ENCODE measurements at regions not wholly inside any gene's neighbourhood (a gene's known extent, or its start where the extent isn't known, plus 50 kb on each side); places are given as distances from the start of the nearest gene placed in this dataset.

- Histone ChIP-seq H3K4me2 (no peak overlapping the region), H2AFZ (ENCODE audit: low read depth) (no peak overlapping the region)
- CTCF ChIA-PET, result interaction anchor here (1.2 to 1.8 kb wide), 3 partner anchors 220 to 275 kb away, joined by 3 to 10 read pairs (median 4); no protein-coding TSS in a partner anchor
These were observed 273.2 kb downstream of the GADD45G start for GRCh38 chr9:89878003-89878411.

GRCh38 chr9:89878687-89879086 is 273.9 kb downstream of the GADD45G start:
- ChIA-PET POLR2A (interaction anchor here (1.1 to 1.5 kb wide), 2 partner anchors 274 to 275 kb away, joined by 4 to 7 read pairs; partner anchors contain the start of gene GADD45G), CTCF (interaction anchor here (0.9 to 1.8 kb wide), 6 partner anchors 8 to 276 kb away, joined by 3 to 10 read pairs (median 3); no protein-coding TSS in a partner anchor)
- Histone ChIP-seq H3K9me3 (no peaks in the 10 kb centered on the region), H3K27me3 (ENCODE audit: insufficient read depth) (no peaks in the 10 kb centered on the region), H3K4me1 (ENCODE audit: control insufficient read depth in 1 of 2, insufficient read depth in 2 of 2, low read depth in 1 of 2, low read length in 1 of 2) (peaks cover 0 to 22% of the 10 kb centered on the region in 2 experiments; a peak in 1 of 4 replicates), H3F3A (replicated peaks; ENCODE audit: insufficient read depth) (no peaks in the 10 kb centered on the region), H3K4me2 (no peak overlapping the region), H3K4me3 (ENCODE audit: low read depth in 2 of 2, low read length in 1 of 2) (no peak overlapping the region), H3K9me2 (no peaks in the 10 kb centered on the region), H3K27ac (ENCODE audit: low read depth in 2 of 2, low read length in 1 of 2) (no peak overlapping the region), H3K36me3 (replicated peaks in 1 of 2; ENCODE audit: control insufficient read depth in 1 of 2, insufficient read depth in 2 of 2, low read length in 1 of 2) (no peaks in the 10 kb centered on the region), H4K20me1 (ENCODE audit: insufficient read depth) (no peaks in the 10 kb centered on the region), H3K9ac (no peak overlapping the region), H3K79me2 (ENCODE audit: insufficient read depth) (no peaks in the 10 kb centered on the region), H2AFZ (ENCODE audit: low read depth) (no peak overlapping the region)
- DNase-seq, result peak; percentile 49
- TF ChIP-seq NRF1 (IDR thresholded peaks at IDR 0.05; ENCODE audit: low read depth, low read length), result no peak
- no peak for TF ChIP-seq FOXJ3 (CRISPR knock-in tag; IDR thresholded peaks at IDR 0.05)
- TF ChIP-seq RCOR1 (IDR thresholded peaks at IDR 0.05; ENCODE audit: low read length), result no peak
- TF ChIP-seq USF2 (IDR thresholded peaks at IDR 0.05; ENCODE audit: borderline replicate concordance, low read depth, low read length), result no peak
- TF ChIP-seq NFIC (IDR thresholded peaks at IDR 0.05; ENCODE audit: borderline replicate concordance), result no peak
- TF ChIP-seq CHD2 (IDR thresholded peaks at IDR 0.05; ENCODE audit: low read length, partially characterized antibody), result no peak
- TF ChIP-seq TCF12 (IDR thresholded peaks at IDR 0.05), result no peak
- no peak for TF ChIP-seq MXI1 (IDR thresholded peaks at IDR 0.05; ENCODE audit: low read depth, low read length)
- no peak for TF ChIP-seq FOSL2 (IDR thresholded peaks at IDR 0.05; ENCODE audit: borderline replicate concordance, low read depth)
- no peak for TF ChIP-seq CTCF (IDR thresholded peaks at IDR 0.05)
- TF ChIP-seq TAF1 (IDR thresholded peaks at IDR 0.05; ENCODE audit: borderline replicate concordance, low read depth, low read length), result no peak
- no peak for TF ChIP-seq ELF1 (IDR thresholded peaks at IDR 0.05)
- no peak for TF ChIP-seq PBX3 (IDR thresholded peaks at IDR 0.05)
- TF ChIP-seq FOXM1 (IDR thresholded peaks at IDR 0.05; ENCODE audit: low read depth), result no peak
- TF ChIP-seq TEAD4 (IDR thresholded peaks at IDR 0.05; ENCODE audit: borderline replicate concordance, insufficient read depth), result no peak
- TF ChIP-seq SIN3A (IDR thresholded peaks at IDR 0.05; ENCODE audit: borderline replicate concordance, low read depth, low read length), result no peak
- 19% methylated on average over 6 of the region's 6 CpGs for WGBS (ENCODE audit: low lambda C conversion rate)

More at GRCh38 chr9:89878003-89878411, 273.2 kb downstream of the GADD45G start:
- H3K4me3 ChIP-seq (ENCODE audit: low read depth in 2 of 2, low read length in 1 of 2), result no peak overlapping the region
- no peaks in the 10 kb centered on the region for H3K36me3 ChIP-seq (replicated peaks in 1 of 2; ENCODE audit: control insufficient read depth in 1 of 2, insufficient read depth in 2 of 2, low read length in 1 of 2)
- no peaks in the 10 kb centered on the region for H3K27me3 ChIP-seq (ENCODE audit: insufficient read depth)
- POLR2A ChIA-PET, result interaction anchor here (1.5 kb wide), 1 partner anchor 273 kb away, joined by 7 read pairs; the partner anchor contains the start of gene GADD45G
- no peaks in the 10 kb centered on the region for H4K20me1 ChIP-seq (ENCODE audit: insufficient read depth)
- TF ChIP-seq FOSL2 (IDR thresholded peaks at IDR 0.05; ENCODE audit: borderline replicate concordance, low read depth), result no peak
- no peak for TF ChIP-seq GABPA (IDR thresholded peaks at IDR 0.05; ENCODE audit: low read depth)
- no peak for TF ChIP-seq PBX3 (IDR thresholded peaks at IDR 0.05)
- no peaks in the 10 kb centered on the region for H3K9me2 ChIP-seq
- H3F3A ChIP-seq (replicated peaks; ENCODE audit: insufficient read depth), result no peaks in the 10 kb centered on the region
- H3K9me3 ChIP-seq, result no peaks in the 10 kb centered on the region
- 56% methylated on average over 5 of the region's 5 CpGs for WGBS (ENCODE audit: low lambda C conversion rate)
- no peak for DNase-seq
- H3K79me2 ChIP-seq (ENCODE audit: insufficient read depth), result no peaks in the 10 kb centered on the region
- peaks cover 0 to 26% of the 10 kb centered on the region in 2 experiments; a peak in 1 of 4 replicates for H3K4me1 ChIP-seq (ENCODE audit: control insufficient read depth in 1 of 2, insufficient read depth in 2 of 2, low read depth in 1 of 2, low read length in 1 of 2)
- H3K27ac ChIP-seq (ENCODE audit: low read depth in 2 of 2, low read length in 1 of 2), result no peak overlapping the region
- H3K9ac ChIP-seq, result no peak overlapping the region

Data from SK-N-SH (cell line).